ENCODE measurements at regions not wholly inside any gene's neighbourhood (a gene's known extent, or its start where the extent isn't known, plus 50 kb on each side); places are given as distances from the start of the nearest gene placed in this dataset.
"Not testable (repeated sequence)": the region's sequence is repeated elsewhere in the genome, so short reads cannot be mapped to it uniquely, and the experiment has no call there.

GRCh38 chrX:124238268-124238667 lies 94.2 kb upstream of the TEX13D start:
- no peak for DNase-seq (ENCODE audit: low read depth in 2 of 2)

GRCh38 chrX:124239324-124239723 lies 93.1 kb upstream of the TEX13D start:
- no peak for DNase-seq (ENCODE audit: low read depth in 2 of 2)

- peak; percentile 13 to 42 for DNase-seq (ENCODE audit: low read depth in 2 of 2)
Observed at GRCh38 chrX:124239911-124240310, 92.5 kb upstream of the TEX13D start.

- DNase-seq (ENCODE audit: low read depth in 2 of 2), result no peak
Observed at GRCh38 chrX:124240422-124240821, 92.0 kb upstream of the TEX13D start.

- no peak for DNase-seq (ENCODE audit: low read depth in 2 of 2)
Observed at GRCh38 chrX:124242131-124242530, 90.3 kb upstream of the TEX13D start.

- DNase-seq (ENCODE audit: low read depth in 2 of 2), result no peak
Observed at GRCh38 chrX:124249345-124249744, 83.1 kb upstream of the TEX13D start.

GRCh38 chrX:124250835-124251437 lies 81.5 kb upstream of the TEX13D start:
- no peak for DNase-seq (ENCODE audit: low read depth in 2 of 2)

GRCh38 chrX:124254611-124255010 lies 77.8 kb upstream of the TEX13D start:
- no peak for DNase-seq (ENCODE audit: low read depth in 2 of 2)

GRCh38 chrX:124256216-124256615 lies 76.2 kb upstream of the TEX13D start:
- DNase-seq (ENCODE audit: low read depth in 2 of 2), result no peak

GRCh38 chrX:124256629-124257380 lies 75.7 kb upstream of the TEX13D start:
- DNase-seq (ENCODE audit: low read depth in 2 of 2), result no peak

- DNase-seq (ENCODE audit: low read depth in 2 of 2), result no peak
Observed at GRCh38 chrX:124257924-124258702, 74.3 kb upstream of the TEX13D start.

- DNase-seq (ENCODE audit: low read depth in 2 of 2), result no peak
Observed at GRCh38 chrX:124260845-124261244, 71.6 kb upstream of the TEX13D start.

GRCh38 chrX:124263743-124264142 lies 68.7 kb upstream of the TEX13D start:
- no peak for DNase-seq (ENCODE audit: low read depth in 2 of 2)

GRCh38 chrX:124268099-124268498 lies 64.4 kb upstream of the TEX13D start:
- no peak for DNase-seq (ENCODE audit: low read depth in 2 of 2)

- no peak for DNase-seq (ENCODE audit: low read depth in 2 of 2)
Observed at GRCh38 chrX:124269881-124270280, 62.6 kb upstream of the TEX13D start.

GRCh38 chrX:124271599-124271998 lies 60.9 kb upstream of the TEX13D start:
- not testable (repeated sequence) for DNase-seq (ENCODE audit: low read depth in 2 of 2)

- no peak for DNase-seq (ENCODE audit: low read depth in 2 of 2)
Observed at GRCh38 chrX:124272370-124272982, 60.0 kb upstream of the TEX13D start.

GRCh38 chrX:124274438-124275181 lies 57.9 kb upstream of the TEX13D start:
- no peak for DNase-seq (ENCODE audit: low read depth in 2 of 2)

GRCh38 chrX:124275182-124275894 lies 57.1 kb upstream of the TEX13D start:
- no peak for DNase-seq (ENCODE audit: low read depth in 2 of 2)

- DNase-seq (ENCODE audit: low read depth in 2 of 2), result no peak
Observed at GRCh38 chrX:124280294-124280902, 52.1 kb upstream of the TEX13D start.

- no peak for DNase-seq (ENCODE audit: low read depth in 2 of 2)
Observed at GRCh38 chrX:124282580-124282979, 49.9 kb upstream of the TEX13D start.

Measured in stimulated activated CD4-positive, alpha-beta T cell treated with anti-CD3 and anti-CD28 coated beads, Interleukin-15, amount 100 ng/mL, for 48 hours (primary cell).